Posterior cingulate gyrus (tissue), 11 donors: ENCODE measurements at regions not wholly inside any gene's neighbourhood (a gene's known extent, or its start where the extent isn't known, plus 50 kb on each side); places are given as distances from the start of the nearest gene placed in this dataset.

Experiments used
- DNase-seq, 10 donors: peaks; one replicate each; pipeline versions ENCODE4 v3.0.0 to v3.0.0-alpha.2; 2020 to 2021; ENCODE audit warnings: mixed read lengths in 3 of 10
- intact Hi-C: fragments of 100-400 bp; cut with DNase I; formaldehyde crosslinking; loops from one replicate; pipeline ENCODE4 v1.15.1; 2023

GRCh38 chr11:105244160-105244825 lies 104.7 kb upstream of the CARD18 start:
- intact Hi-C loops = no loop called here
- DNase-seq = no peak

- intact Hi-C loops = no loop called here
These were observed 101.6 kb upstream of the CARD18 start for GRCh38 chr11:105241136-105241535.

GRCh38 chr11:105236664-105237063 lies 97.1 kb upstream of the CARD18 start:
- intact Hi-C loops = no loop called here
- DNase-seq = no peak

More at GRCh38 chr11:105241136-105241535, 101.6 kb upstream of the CARD18 start:
- DNase-seq = no peak

GRCh38 chr11:105233285-105233684 lies 93.7 kb upstream of the CARD18 start:
- intact Hi-C loops = no loop called here
- no peak for DNase-seq

- no peak for DNase-seq
- intact Hi-C loops = no loop called here
These were observed 92.5 kb upstream of the CARD18 start for GRCh38 chr11:105232021-105232420.

- intact Hi-C loops = no loop called here
- no peak for DNase-seq
These were observed 91.0 kb upstream of the CARD18 start for GRCh38 chr11:105230586-105230985.

GRCh38 chr11:105229761-105230160 lies 90.2 kb upstream of the CARD18 start:
- intact Hi-C loops = no loop called here
- no peak for DNase-seq

GRCh38 chr11:105229257-105229656 lies 89.7 kb upstream of the CARD18 start:
- intact Hi-C loops = no loop called here
- no peak for DNase-seq

GRCh38 chr11:105227363-105227762 lies 87.8 kb upstream of the CARD18 start:
- no peak for DNase-seq
- intact Hi-C loops = no loop called here

- no peak for DNase-seq
- intact Hi-C loops = no loop called here
These were observed 87.2 kb upstream of the CARD18 start for GRCh38 chr11:105226766-105227165.

GRCh38 chr11:105226091-105226490 lies 86.5 kb upstream of the CARD18 start:
- intact Hi-C loops = no loop called here
- no peak for DNase-seq

GRCh38 chr11:105224482-105225253 lies 85.1 kb upstream of the CARD18 start:
- DNase-seq = peak in 1 of 10 donors; percentile 30
- intact Hi-C loops = no loop called here

- DNase-seq = no peak
- intact Hi-C loops = no loop called here
These were observed 80.6 kb upstream of the CARD18 start for GRCh38 chr11:105220121-105220520.

GRCh38 chr11:105219670-105220069 lies 80.1 kb upstream of the CARD18 start:
- intact Hi-C loops = no loop called here
- DNase-seq = no peak

GRCh38 chr11:105219269-105219668 lies 79.7 kb upstream of the CARD18 start:
- DNase-seq = no peak
- intact Hi-C loops = no loop called here

- intact Hi-C loops = no loop called here
- DNase-seq = no peak
These were observed 76.0 kb upstream of the CARD18 start for GRCh38 chr11:105215528-105215927.

- intact Hi-C loops = no loop called here
These were observed 72.4 kb upstream of the CARD18 start for GRCh38 chr11:105211806-105212554.

GRCh38 chr11:105208019-105208418 lies 68.5 kb upstream of the CARD18 start:
- intact Hi-C loops = no loop called here
- no peak for DNase-seq

More at GRCh38 chr11:105211806-105212554, 72.4 kb upstream of the CARD18 start:
- no peak for DNase-seq

GRCh38 chr11:105206633-105207032 lies 67.1 kb upstream of the CARD18 start:
- intact Hi-C loops = no loop called here
- no peak for DNase-seq

- intact Hi-C loops = no loop called here
- no peak for DNase-seq
These were observed 65.1 kb upstream of the CARD18 start for GRCh38 chr11:105204636-105205035.

GRCh38 chr11:105203569-105204240 lies 64.1 kb upstream of the CARD18 start:
- intact Hi-C loops = no loop called here

More at GRCh38 chr11:105203569-105204240, 64.1 kb upstream of the CARD18 start:
- no peak for DNase-seq
